ENCODE measurements at regions not wholly inside any gene's neighbourhood (a gene's known extent, or its start where the extent isn't known, plus 50 kb on each side); places are given as distances from the start of the nearest gene placed in this dataset.

DNA sequence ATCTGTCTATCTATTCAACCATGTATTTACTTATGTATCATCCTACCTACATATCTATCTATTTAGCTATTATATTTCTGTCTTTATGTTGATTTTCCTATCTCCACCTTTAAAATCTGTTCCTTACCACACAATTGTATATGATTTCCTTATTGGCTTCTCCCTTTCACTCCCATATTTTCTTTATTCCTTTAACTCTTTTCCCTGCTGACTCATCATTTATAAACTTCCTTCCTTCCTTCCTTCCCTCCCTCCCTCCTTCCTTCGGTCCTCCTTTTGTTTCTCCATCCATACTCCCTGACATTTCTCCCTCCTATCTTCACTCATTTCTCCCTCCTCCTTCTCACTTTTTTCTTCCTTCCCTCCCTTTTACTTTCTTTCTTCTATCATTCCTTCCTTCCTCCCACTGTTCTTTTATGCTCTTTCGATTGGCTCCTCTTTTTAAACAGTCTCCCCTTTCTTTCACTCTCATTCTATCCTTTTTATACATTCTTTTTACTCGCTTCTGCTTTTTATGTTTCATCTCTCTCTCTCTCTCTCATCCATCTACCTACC is 100.3 kb downstream of the RBMX2 start:
- TF ChIP-seq, protein P1, sequence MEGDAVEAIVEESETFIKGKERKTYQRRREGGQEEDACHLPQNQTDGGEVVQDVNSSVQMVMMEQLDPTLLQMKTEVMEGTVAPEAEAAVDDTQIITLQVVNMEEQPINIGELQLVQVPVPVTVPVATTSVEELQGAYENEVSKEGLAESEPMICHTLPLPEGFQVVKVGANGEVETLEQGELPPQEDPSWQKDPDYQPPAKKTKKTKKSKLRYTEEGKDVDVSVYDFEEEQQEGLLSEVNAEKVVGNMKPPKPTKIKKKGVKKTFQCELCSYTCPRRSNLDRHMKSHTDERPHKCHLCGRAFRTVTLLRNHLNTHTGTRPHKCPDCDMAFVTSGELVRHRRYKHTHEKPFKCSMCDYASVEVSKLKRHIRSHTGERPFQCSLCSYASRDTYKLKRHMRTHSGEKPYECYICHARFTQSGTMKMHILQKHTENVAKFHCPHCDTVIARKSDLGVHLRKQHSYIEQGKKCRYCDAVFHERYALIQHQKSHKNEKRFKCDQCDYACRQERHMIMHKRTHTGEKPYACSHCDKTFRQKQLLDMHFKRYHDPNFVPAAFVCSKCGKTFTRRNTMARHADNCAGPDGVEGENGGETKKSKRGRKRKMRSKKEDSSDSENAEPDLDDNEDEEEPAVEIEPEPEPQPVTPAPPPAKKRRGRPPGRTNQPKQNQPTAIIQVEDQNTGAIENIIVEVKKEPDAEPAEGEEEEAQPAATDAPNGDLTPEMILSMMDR (IDR thresholded peaks at IDR 0.05), result no peak
- TF ChIP-seq POLR2A (IDR thresholded peaks at IDR 0.05), result no peak
